ENCODE measurements at regions not wholly inside any gene's neighbourhood (a gene's known extent, or its start where the extent isn't known, plus 50 kb on each side); places are given as distances from the start of the nearest gene placed in this dataset.
A peak's percentile ranks its signal among the peaks of the same experiment; 100 is the strongest.

- no peak for DNase-seq
Observed at GRCh38 chr10:123537188-123537961, 128.8 kb upstream of the GPR26 start.

- DNase-seq, result no peak
Observed at GRCh38 chr10:123538401-123539320, 127.5 kb upstream of the GPR26 start.

GRCh38 chr10:123544986-123545385 lies 121.2 kb upstream of the GPR26 start:
- no peak for DNase-seq

- DNase-seq, result no peak
Observed at GRCh38 chr10:123548770-123549169, 117.4 kb upstream of the GPR26 start.

GRCh38 chr10:123549761-123550454 lies 116.2 kb upstream of the GPR26 start:
- DNase-seq, result no peak

GRCh38 chr10:123550675-123551096 lies 115.5 kb upstream of the GPR26 start:
- no peak for DNase-seq

- DNase-seq, result no peak
Observed at GRCh38 chr10:123551259-123551658, 114.9 kb upstream of the GPR26 start.

- no peak for DNase-seq
Observed at GRCh38 chr10:123552760-123553554, 113.2 kb upstream of the GPR26 start.

GRCh38 chr10:123553810-123554430 lies 112.2 kb upstream of the GPR26 start:
- DNase-seq, result no peak

GRCh38 chr10:123554656-123555055 lies 111.5 kb upstream of the GPR26 start:
- DNase-seq, result no peak

GRCh38 chr10:123555616-123556015 lies 110.5 kb upstream of the GPR26 start:
- no peak for DNase-seq

- no peak for DNase-seq
Observed at GRCh38 chr10:123556049-123556448, 110.1 kb upstream of the GPR26 start.

GRCh38 chr10:123556736-123557135 lies 109.4 kb upstream of the GPR26 start:
- DNase-seq, result no peak

GRCh38 chr10:123557366-123558108 lies 108.6 kb upstream of the GPR26 start:
- no peak for DNase-seq

- DNase-seq, result no peak
Observed at GRCh38 chr10:123558651-123559050, 107.5 kb upstream of the GPR26 start.

- peak; percentile 60 for DNase-seq
Observed at GRCh38 chr10:123559066-123559822, 106.9 kb upstream of the GPR26 start.

- no peak for DNase-seq
Observed at GRCh38 chr10:123559823-123560092, 106.4 kb upstream of the GPR26 start.

- DNase-seq, result no peak
Observed at GRCh38 chr10:123560301-123561140, 105.6 kb upstream of the GPR26 start.

GRCh38 chr10:123561141-123561440 lies 105.1 kb upstream of the GPR26 start:
- no peak for DNase-seq

- no peak for DNase-seq
Observed at GRCh38 chr10:123562387-123562786, 103.8 kb upstream of the GPR26 start.
